ENCODE measurements at regions not wholly inside any gene's neighbourhood (a gene's known extent, or its start where the extent isn't known, plus 50 kb on each side); places are given as distances from the start of the nearest gene placed in this dataset.

GRCh38 chr4:54913751-54914526 lies 211.5 kb downstream of the KDR start:
- TF ChIP-seq TCF12 (IDR thresholded peaks at IDR 0.05; ENCODE audit: low read depth) = no peak
- no peak for TF ChIP-seq NFIC (IDR thresholded peaks at IDR 0.05)
- no peak for TF ChIP-seq USF1 (IDR thresholded peaks at IDR 0.05)
- TF ChIP-seq TAF1 (IDR thresholded peaks at IDR 0.05; ENCODE audit: low read depth) = no peak
- no peak for TF ChIP-seq MAX (IDR thresholded peaks at IDR 0.05)
- no peak for TF ChIP-seq EP300 (IDR thresholded peaks at IDR 0.05; ENCODE audit: borderline replicate concordance)
- TF ChIP-seq EGR1 (IDR thresholded peaks at IDR 0.05) = no peak
- TF ChIP-seq CREB1 (IDR thresholded peaks at IDR 0.05; ENCODE audit: low read depth) = no peak
- TF ChIP-seq RAD21 (IDR thresholded peaks at IDR 0.05; ENCODE audit: low read depth) = no peak
- TF ChIP-seq CEBPB (IDR thresholded peaks at IDR 0.05) = no peak
- TF ChIP-seq YY1 (IDR thresholded peaks at IDR 0.05; ENCODE audit: low read depth) = no peak
- no peak for TF ChIP-seq REST (IDR thresholded peaks at IDR 0.05; ENCODE audit: low read depth)
- no peak for TF ChIP-seq FOXM1 (IDR thresholded peaks at IDR 0.05; ENCODE audit: borderline replicate concordance, low read depth)
- no peak for TF ChIP-seq ZBTB7A (IDR thresholded peaks at IDR 0.05; ENCODE audit: low read depth)
- no peak for TF ChIP-seq TEAD4 (IDR thresholded peaks at IDR 0.05)

- TF ChIP-seq MAX (IDR thresholded peaks at IDR 0.05) (no peak), USF1 (IDR thresholded peaks at IDR 0.05) (no peak), CEBPB (IDR thresholded peaks at IDR 0.05) (no peak), EP300 (IDR thresholded peaks at IDR 0.05; ENCODE audit: borderline replicate concordance) (no peak), REST (IDR thresholded peaks at IDR 0.05; ENCODE audit: low read depth) (no peak), TAF1 (IDR thresholded peaks at IDR 0.05; ENCODE audit: low read depth) (no peak), TEAD4 (IDR thresholded peaks at IDR 0.05) (no peak), CREB1 (IDR thresholded peaks at IDR 0.05; ENCODE audit: low read depth) (no peak), NFIC (IDR thresholded peaks at IDR 0.05) (no peak)
Measured at GRCh38 chr4:54912155-54912554, 213.2 kb downstream of the KDR start.

GRCh38 chr4:54909961-54910360 lies 215.4 kb downstream of the KDR start:
- no peak for TF ChIP-seq RAD21 (IDR thresholded peaks at IDR 0.05; ENCODE audit: low read depth)
- no peak for TF ChIP-seq CREB1 (IDR thresholded peaks at IDR 0.05; ENCODE audit: low read depth)
- no peak for TF ChIP-seq MAX (IDR thresholded peaks at IDR 0.05)
- no peak for TF ChIP-seq YY1 (IDR thresholded peaks at IDR 0.05; ENCODE audit: low read depth)
- no peak for TF ChIP-seq TCF12 (IDR thresholded peaks at IDR 0.05; ENCODE audit: low read depth)
- TF ChIP-seq CEBPB (IDR thresholded peaks at IDR 0.05) = no peak

- no peak for TF ChIP-seq EP300 (IDR thresholded peaks at IDR 0.05; ENCODE audit: borderline replicate concordance)
- no peak for TF ChIP-seq NFIC (IDR thresholded peaks at IDR 0.05)
- TF ChIP-seq FOXM1 (IDR thresholded peaks at IDR 0.05; ENCODE audit: borderline replicate concordance, low read depth) = no peak
- TF ChIP-seq TEAD4 (IDR thresholded peaks at IDR 0.05) = no peak
- TF ChIP-seq ZBTB7A (IDR thresholded peaks at IDR 0.05; ENCODE audit: low read depth) = no peak
- TF ChIP-seq YY1 (IDR thresholded peaks at IDR 0.05; ENCODE audit: low read depth) = no peak
- TF ChIP-seq REST (IDR thresholded peaks at IDR 0.05; ENCODE audit: low read depth) = no peak
- no peak for TF ChIP-seq MAX (IDR thresholded peaks at IDR 0.05)
- TF ChIP-seq TCF12 (IDR thresholded peaks at IDR 0.05; ENCODE audit: low read depth) = no peak
- no peak for TF ChIP-seq CREB1 (IDR thresholded peaks at IDR 0.05; ENCODE audit: low read depth)
- no peak for TF ChIP-seq RAD21 (IDR thresholded peaks at IDR 0.05; ENCODE audit: low read depth)
- TF ChIP-seq USF1 (IDR thresholded peaks at IDR 0.05) = no peak
- no peak for TF ChIP-seq EGR1 (IDR thresholded peaks at IDR 0.05)
- TF ChIP-seq TAF1 (IDR thresholded peaks at IDR 0.05; ENCODE audit: low read depth) = no peak
- TF ChIP-seq CEBPB (IDR thresholded peaks at IDR 0.05) = no peak
Measured at GRCh38 chr4:54908763-54909162, 216.6 kb downstream of the KDR start.

Measured in Ishikawa (cell line).